NOMO-1 (cell line): ENCODE measurements at regions not wholly inside any gene's neighbourhood (a gene's known extent, or its start where the extent isn't known, plus 50 kb on each side); places are given as distances from the start of the nearest gene placed in this dataset.

Experiments used
- DNase-seq, 2 experiments: peaks; one replicate each; lab custom pipeline; 2025; ENCODE audit not compliant: unreplicated experiment in 2 of 2; lab: John Stamatoyannopoulos, UW

- DNase-seq, result no peak
Observed at GRCh38 chr1:163864207-163864606, 542.5 kb downstream of the NUF2 start.

DNA sequence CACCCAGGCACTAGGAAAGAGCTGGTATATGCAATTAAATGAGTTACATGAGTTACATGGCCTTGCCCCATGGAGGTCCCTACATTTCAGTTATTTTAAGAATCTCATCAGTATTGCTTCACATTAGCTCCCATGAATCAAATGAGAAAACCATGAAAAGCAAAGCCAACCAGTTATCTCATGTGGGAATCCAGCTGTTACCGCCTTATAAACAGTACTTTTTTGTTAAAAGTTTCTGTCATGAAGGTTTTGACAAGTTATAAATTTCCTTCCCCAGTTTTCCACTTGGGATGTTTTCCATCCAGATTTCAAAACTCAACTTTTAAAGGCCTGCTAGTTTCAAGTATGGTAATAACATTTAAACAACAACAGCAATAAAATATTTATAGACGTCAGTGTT lies 544.8 kb downstream of the NUF2 start:
- no peak for DNase-seq

DNA sequence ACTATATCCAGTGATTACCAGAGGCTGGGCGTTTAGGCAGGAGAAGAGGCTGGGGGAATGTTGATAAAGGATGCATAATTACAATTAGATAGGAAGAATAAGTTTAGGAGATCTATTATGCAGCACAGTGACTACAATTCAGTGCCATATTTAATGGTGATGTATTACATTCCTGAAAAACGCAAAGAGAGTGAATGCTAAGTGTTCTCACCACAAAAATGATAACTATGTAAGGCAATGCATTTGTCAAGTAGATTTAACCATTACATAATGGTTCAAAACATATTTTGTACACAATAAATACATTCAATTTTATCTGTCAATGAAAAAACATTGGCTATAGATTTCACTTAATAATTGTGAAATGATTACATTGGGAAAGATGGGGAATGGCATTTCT lies 548.9 kb downstream of the NUF2 start:
- no peak for DNase-seq

DNA sequence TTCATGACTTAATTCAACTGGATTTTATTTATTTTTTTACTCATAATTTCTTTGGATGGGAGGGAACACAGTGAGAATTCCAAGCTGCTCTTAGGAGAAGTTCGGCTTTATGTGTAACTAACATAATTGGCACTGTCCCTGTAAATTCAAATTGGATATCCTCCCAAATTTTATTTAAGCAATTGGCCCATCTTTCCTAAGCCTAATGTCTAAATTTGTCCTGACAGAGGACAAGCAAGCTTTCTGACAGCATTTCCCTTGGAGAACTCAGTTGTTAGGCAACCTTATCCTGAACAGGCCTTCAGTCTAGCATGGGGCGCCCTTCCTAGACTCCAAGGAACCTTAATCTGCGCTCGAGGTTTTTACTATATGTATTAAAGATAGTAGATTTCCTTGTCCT lies 550.3 kb downstream of the NUF2 start:
- DNase-seq, result no peak

DNA sequence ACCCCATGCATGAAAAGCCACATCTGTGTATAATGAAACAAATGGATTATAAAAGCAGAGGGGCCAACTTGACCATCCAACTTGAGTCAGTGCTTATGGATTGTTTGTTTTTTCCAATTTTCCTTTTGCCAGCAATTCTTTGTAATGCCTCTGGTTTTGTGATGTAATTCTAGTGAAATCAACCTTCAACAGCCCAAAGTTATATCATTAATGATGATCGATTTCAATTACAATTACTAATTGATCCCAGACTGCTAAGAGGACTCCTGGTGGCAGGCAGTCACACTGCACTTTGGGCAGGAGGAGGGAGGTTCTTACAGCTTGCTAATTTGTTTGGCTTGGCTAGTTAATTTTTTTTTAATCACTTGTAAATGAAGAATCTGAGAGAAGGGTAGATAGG lies 552.3 kb downstream of the NUF2 start:
- no peak for DNase-seq

DNA sequence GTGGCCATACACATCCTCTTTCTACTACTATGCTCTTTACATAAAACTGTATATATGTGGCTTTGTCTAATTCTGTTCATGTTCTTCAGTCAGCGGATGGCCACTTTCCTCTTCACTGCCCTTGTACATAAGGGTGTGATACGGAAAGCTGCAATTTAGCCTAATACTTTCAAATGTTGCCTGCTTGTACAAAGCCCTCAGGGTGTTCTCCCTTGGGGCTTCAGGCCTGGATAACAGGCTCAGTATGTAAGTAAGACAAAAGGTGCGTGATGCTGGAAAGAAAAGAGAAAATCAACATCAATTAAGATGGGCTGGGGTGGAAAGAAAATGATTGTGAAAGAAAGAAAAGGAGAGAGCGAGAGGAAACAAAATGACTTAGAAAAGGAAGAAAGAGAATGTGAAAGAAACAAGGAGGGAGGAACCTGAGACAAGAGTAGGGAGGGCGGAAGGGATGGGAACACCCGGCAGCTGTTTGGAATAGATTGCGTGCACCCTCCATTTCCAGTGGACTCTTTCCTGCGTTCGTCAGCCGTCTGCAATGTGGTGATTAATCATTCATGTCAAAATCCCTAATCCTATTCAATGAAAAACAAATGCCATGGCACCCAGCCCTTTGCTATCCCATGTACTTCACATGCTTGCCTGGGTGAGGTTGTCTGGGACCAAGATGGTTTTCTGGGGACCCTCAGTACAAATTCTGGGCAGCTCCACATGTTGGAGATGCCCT lies 553.6 kb downstream of the NUF2 start:
- DNase-seq, result no peak

GRCh38 chr1:163875927-163876320 lies 554.2 kb downstream of the NUF2 start:
- no peak for DNase-seq

- no peak for DNase-seq
Observed at GRCh38 chr1:163876546-163876945, 554.8 kb downstream of the NUF2 start.

GRCh38 chr1:163877016-163877415 lies 555.3 kb downstream of the NUF2 start:
- no peak for DNase-seq

- DNase-seq, result no peak
Observed at GRCh38 chr1:163885510-163885909, 563.8 kb downstream of the NUF2 start.

GRCh38 chr1:163896001-163896400 lies 574.2 kb downstream of the NUF2 start:
- DNase-seq, result no peak

DNA sequence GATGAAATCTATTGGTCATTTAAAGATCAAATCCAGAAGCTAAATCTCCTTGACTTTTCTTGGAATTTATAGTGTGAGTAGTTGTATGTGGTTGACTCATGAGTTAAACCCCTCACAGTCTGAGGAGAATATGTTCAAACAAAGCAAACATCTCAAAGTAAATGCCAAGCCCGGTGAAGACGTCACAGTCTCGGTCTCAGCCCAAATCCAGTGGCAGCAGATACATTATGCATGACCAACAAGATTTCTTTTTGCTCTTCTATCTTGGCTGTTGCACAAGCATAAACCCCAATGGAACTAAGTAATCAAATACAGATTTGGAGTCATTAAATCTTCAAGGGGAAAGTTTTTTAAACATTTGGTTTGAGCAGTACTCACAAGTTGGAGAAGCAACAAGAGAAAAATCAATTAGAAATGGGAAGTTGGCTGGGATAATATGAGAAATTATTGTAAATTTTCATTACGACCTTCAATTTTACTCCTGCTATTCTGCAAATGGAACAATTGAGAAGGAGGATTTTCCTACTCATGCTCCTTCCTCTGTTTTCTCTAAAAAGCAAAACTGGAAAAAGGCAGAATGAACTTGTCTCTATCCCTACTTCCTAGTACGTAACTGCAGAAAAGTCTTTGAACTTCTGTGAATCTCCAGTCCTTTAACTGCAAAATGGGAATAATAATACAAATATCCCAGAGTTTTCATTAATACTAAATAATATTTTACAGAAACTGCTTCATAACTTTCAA lies 575.8 kb downstream of the NUF2 start:
- DNase-seq, result no peak

GRCh38 chr1:163906283-163906682 lies 584.5 kb downstream of the NUF2 start:
- no peak for DNase-seq

DNA sequence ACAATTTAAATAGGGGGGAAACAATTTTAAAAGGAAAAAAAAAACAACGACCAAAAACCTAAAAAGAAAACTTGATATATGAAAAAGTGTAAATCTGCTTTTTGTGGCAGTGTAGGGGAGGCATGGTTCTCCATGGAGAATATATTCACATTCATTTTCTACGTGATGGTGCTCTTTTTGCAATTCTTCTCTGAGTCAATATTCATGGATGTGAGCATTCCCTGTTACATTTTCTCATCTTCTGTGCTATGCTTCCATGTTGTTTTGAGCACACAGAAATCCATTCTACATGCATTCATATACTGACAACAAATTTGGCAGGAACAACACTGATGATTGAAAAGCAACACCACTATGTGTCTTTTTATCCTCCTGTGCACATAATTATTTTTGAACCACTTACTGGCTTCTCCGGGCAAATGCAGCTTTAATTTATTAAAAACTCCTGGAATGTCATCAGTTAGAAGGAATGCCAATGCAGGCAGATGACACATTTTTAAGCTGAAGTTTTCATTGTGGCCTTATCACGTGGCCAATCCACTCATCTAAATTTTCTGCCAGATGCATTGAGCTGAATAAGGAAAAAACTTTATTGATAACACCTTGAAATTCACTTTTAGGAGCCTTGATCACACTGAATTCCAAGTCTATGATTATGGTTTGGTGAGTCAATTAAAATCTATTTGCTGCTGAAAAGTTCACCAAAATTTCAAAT lies 590.6 kb downstream of the NUF2 start:
- no peak for DNase-seq

- DNase-seq, result no peak
Observed at GRCh38 chr1:163914785-163915413, 593.1 kb downstream of the NUF2 start.

GRCh38 chr1:163922743-163923201 lies 601.0 kb downstream of the NUF2 start:
- DNase-seq, result no peak

GRCh38 chr1:163924041-163924440 lies 602.3 kb downstream of the NUF2 start:
- no peak for DNase-seq

- DNase-seq, result no peak
Observed at GRCh38 chr1:163927493-163927892, 605.7 kb downstream of the NUF2 start.

DNA sequence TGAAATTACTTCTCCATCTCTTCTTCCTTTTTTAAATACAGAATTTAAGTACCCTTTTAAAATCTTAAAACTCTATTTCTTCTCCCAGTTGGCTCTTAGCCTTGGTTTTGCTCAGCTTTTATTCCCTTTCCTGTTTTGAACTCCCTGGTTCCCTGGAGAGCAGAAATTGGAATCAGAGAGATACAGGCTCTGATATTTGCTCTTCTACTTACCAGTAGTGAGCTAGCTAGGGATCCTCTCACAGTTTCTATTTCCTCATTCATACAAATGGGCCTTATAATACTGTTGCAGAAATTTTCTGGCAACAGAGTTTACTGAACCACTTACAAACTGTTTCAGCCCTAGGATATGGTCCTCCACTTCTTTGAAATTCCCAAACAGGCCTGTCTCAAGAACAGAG lies 606.3 kb downstream of the NUF2 start:
- no peak for DNase-seq

GRCh38 chr1:163928651-163929050 lies 606.9 kb downstream of the NUF2 start:
- no peak for DNase-seq

- DNase-seq, result no peak
Observed at GRCh38 chr1:163932901-163933300, 611.1 kb downstream of the NUF2 start.
